ENCODE measurements at regions not wholly inside any gene's neighbourhood (a gene's known extent, or its start where the extent isn't known, plus 50 kb on each side); places are given as distances from the start of the nearest gene placed in this dataset.
"Not testable (repeated sequence)": the region's sequence is repeated elsewhere in the genome, so short reads cannot be mapped to it uniquely, and the experiment has no call there.

GRCh38 chr6:23854154-23854553, 271.9 kb upstream of the NRSN1 start:
- not testable (repeated sequence) for H3K79me2 ChIP-seq (ENCODE audit: insufficient read depth, low read length); H2BK120ac ChIP-seq (ENCODE audit: low read depth, low read length, poor library complexity, severe bottlenecking); H4K8ac ChIP-seq (replicated peaks; ENCODE audit: insufficient read length, low read depth, low read length); H3K9me3 ChIP-seq (ENCODE audit: control insufficient read depth, low read depth, low read length); H3K27ac ChIP-seq (ENCODE audit: insufficient read length, low read depth, low read length); H2BK12ac ChIP-seq (ENCODE audit: insufficient read length, low read depth, low read length); H2BK20ac ChIP-seq (ENCODE audit: low read depth, low read length, poor library complexity, severe bottlenecking); H2BK15ac ChIP-seq (ENCODE audit: low read depth, low read length); H3K9ac ChIP-seq (ENCODE audit: extremely low read depth, insufficient read length, low read length); H3K27ac Mint-ChIP-seq; H3K79me1 ChIP-seq (ENCODE audit: insufficient read depth, low read depth, low read length, poor library complexity, severe bottlenecking); DNase-seq; H2AK5ac ChIP-seq (ENCODE audit: insufficient read length, low read length); H3K4me1 Mint-ChIP-seq; H3K4me2 ChIP-seq (ENCODE audit: insufficient read depth, insufficient read length, low read length); H3K4me3 Mint-ChIP-seq; H4K5ac ChIP-seq (ENCODE audit: insufficient read length, low read depth, low read length); H3K23me2 ChIP-seq (ENCODE audit: insufficient read length, low read depth, low read length, poor library complexity, severe bottlenecking); H3K18ac ChIP-seq (ENCODE audit: insufficient read length, low read depth, low read length); H3K4ac ChIP-seq (ENCODE audit: low read depth, low read length); H3K4me1 ChIP-seq (ENCODE audit: insufficient read depth, low read length); H3K36me3 Mint-ChIP-seq (ENCODE audit: insufficient read depth in 1 of 3, low read depth in 3 of 3); H3K56ac ChIP-seq (ENCODE audit: insufficient read length, low read depth, low read length); H2BK5ac ChIP-seq (ENCODE audit: insufficient read length, low read length); H3K23ac ChIP-seq (ENCODE audit: insufficient read length, low read depth, low read length); H3K27me3 Mint-ChIP-seq (ENCODE audit: low read depth); H3K14ac ChIP-seq (ENCODE audit: insufficient read depth, low read length); H4K20me1 ChIP-seq (ENCODE audit: control insufficient read depth, insufficient read depth, insufficient read length); H2AFZ ChIP-seq (ENCODE audit: low read length); H3T11ph ChIP-seq (ENCODE audit: low read length); H4K91ac ChIP-seq (ENCODE audit: insufficient read length, low read depth, low read length); H3K27me3 ChIP-seq (ENCODE audit: insufficient read depth, low read length)
- no CpG with 5 or more reads among the region's 22 CpGs for WGBS (ENCODE audit: extremely low coverage, insufficient read length, low lambda C conversion rate)
- peaks cover 9 to 16% of the 10 kb centered on the region in 2 experiments for H3K9me3 Mint-ChIP-seq
